Common myeloid progenitor, CD34-positive (primary cell): ENCODE measurements at regions not wholly inside any gene's neighbourhood (a gene's known extent, or its start where the extent isn't known, plus 50 kb on each side); places are given as distances from the start of the nearest gene placed in this dataset.

Source experiments
- CTCF ChIA-PET: fragments of 350-600 bp; sonication (Branson Sonifier 250); formaldehyde crosslinking; loops from one replicate; lab custom pipeline; 2021; ENCODE audit warnings: antibody characterized with exemption; lab: Charles Lee
- POLR2A ChIA-PET: fragments of 350-600 bp; sonication (Branson Sonifier 250); formaldehyde crosslinking; loops from one replicate; lab custom pipeline; 2021; ENCODE audit warnings: antibody characterized with exemption; lab: Charles Lee
- DNase-seq, 3 donors: peaks; one replicate each; pipeline versions ENCODE4 v3.0.0 to v3.0.0-alpha.2; 2013
- H3K27ac ChIP-seq, 2 experiments: 1 replicate in 1 of 2; 2 replicates in 1 of 2; pipeline ENCODE4 v1.7.0; 2013; ENCODE audit warnings: inconsistent platforms in 2 of 2, low read length in 2 of 2, mild to moderate bottlenecking in 2 of 2, low read depth in 1 of 2, moderate library complexity in 1 of 2; ENCODE audit not compliant: severe bottlenecking in 2 of 2, insufficient read depth in 1 of 2, poor library complexity in 1 of 2
- H3K27me3 ChIP-seq, 5 experiments: replicated peaks in 2 of 5; 1 replicate in 3 of 5; 2 replicates in 2 of 5; pipeline versions ENCODE4 v1.6.1 to v1.7.0; 2013; ENCODE audit warnings: low read length in 4 of 5, mild to moderate bottlenecking in 2 of 5, moderate library complexity in 2 of 5, inconsistent platforms in 1 of 5; ENCODE audit not compliant: insufficient read depth in 5 of 5, control insufficient read depth in 4 of 5
- H3K36me3 ChIP-seq, 4 experiments: 1 replicate in 2 of 4; 2 replicates in 2 of 4; pipeline versions ENCODE4 v1.6.1 to v1.7.0; 2013; ENCODE audit warnings: low read length in 3 of 4, control low read depth in 1 of 4, mild to moderate bottlenecking in 1 of 4; ENCODE audit not compliant: control insufficient read depth in 4 of 4, insufficient read depth in 4 of 4
- H3K4me1 ChIP-seq, 4 experiments: 1 replicate in 3 of 4; 2 replicates in 1 of 4; pipeline versions ENCODE4 v1.6.1 to v1.7.1; 2013; ENCODE audit warnings: low read length in 3 of 4, mild to moderate bottlenecking in 3 of 4, control low read depth in 1 of 4, inconsistent platforms in 1 of 4, moderate library complexity in 1 of 4; ENCODE audit not compliant: control insufficient read depth in 4 of 4, insufficient read depth in 4 of 4; ENCODE audit errors: control extremely low read depth in 1 of 4
- H3K4me3 ChIP-seq, 7 experiments: 1 replicate in 4 of 7; 2 replicates in 3 of 7; pipeline versions ENCODE4 v1.5.1 to v1.7.0; 2013; ENCODE audit warnings: mild to moderate bottlenecking in 7 of 7, low read length in 6 of 7, moderate library complexity in 6 of 7, inconsistent platforms in 2 of 7, low read depth in 2 of 7, control low read depth in 1 of 7; ENCODE audit not compliant: insufficient read depth in 4 of 7, control insufficient read depth in 1 of 7; ENCODE audit errors: extremely low read depth in 1 of 7
- H3K9me3 ChIP-seq, 5 experiments: 1 replicate in 4 of 5; 2 replicates in 1 of 5; pipeline versions ENCODE4 v1.6.1 to v1.7.1; 2013; ENCODE audit warnings: low read length in 4 of 5, mild to moderate bottlenecking in 2 of 5, inconsistent platforms in 1 of 5, low read depth in 1 of 5, moderate library complexity in 1 of 5; ENCODE audit not compliant: control insufficient read depth in 4 of 5, insufficient read depth in 2 of 5; ENCODE audit errors: control extremely low read depth in 1 of 5
- WGBS: methylation state at CpG from one replicate; pipeline ENCODE4 v1.1.5; 2013; ENCODE audit not compliant: insufficient coverage; 5-methylcytosine and 5-hydroxymethylcytosine counted together

DNA sequence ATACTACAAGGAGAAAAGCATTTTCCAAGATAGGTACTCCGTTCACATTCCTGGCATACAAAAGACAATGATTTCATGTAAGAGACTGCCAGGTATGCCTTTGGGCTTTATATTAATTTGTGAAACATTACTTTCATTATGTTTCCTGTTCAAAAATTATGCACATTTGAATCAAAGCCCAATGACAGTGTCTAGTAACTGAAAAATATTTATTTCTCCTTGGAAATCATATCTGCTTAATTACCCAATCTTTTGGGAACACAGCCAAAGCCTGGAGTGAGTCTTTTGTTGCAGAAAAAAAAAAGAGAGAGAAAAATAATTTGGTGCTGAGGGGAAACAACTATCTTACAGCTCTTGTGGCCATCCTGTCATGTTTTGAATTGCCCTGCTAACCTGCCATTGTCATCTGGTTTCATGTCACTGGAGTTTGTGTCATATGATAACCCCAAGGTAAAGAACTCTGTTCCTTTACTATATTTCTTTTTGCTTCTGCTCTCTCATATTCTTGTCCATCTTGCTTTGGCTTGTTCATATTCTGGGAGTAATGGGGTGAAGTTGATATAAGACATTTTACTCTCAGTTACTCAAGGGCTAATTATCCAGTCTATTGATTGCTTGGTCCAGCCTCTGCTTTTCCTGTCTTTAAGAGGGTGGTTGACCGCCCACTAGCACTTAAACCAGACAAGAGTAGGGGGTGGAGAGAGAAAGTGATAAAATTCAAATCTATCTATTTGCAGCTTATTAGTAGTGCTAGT is 238.3 kb upstream of the NUDT12 start:
- DNase-seq: no peak
- WGBS: no CpG with 5 or more reads among the region's 2 CpGs
- ChIA-PET CTCF (interaction anchor here (1.4 kb wide), 1 partner anchor 10 kb away, joined by 4 read pairs; no protein-coding TSS in a partner anchor), POLR2A (no interaction called here)
- Histone ChIP-seq H3K4me1 (no peaks in the 10 kb centered on the region), H3K36me3 (no peaks in the 10 kb centered on the region), H3K27me3 (no peaks in the 10 kb centered on the region), H3K4me3 (no peak overlapping the region), H3K27ac (no peak overlapping the region), H3K9me3 (peaks cover 0 to 7% (median 1%) of the 10 kb centered on the region in 5 experiments)

DNA sequence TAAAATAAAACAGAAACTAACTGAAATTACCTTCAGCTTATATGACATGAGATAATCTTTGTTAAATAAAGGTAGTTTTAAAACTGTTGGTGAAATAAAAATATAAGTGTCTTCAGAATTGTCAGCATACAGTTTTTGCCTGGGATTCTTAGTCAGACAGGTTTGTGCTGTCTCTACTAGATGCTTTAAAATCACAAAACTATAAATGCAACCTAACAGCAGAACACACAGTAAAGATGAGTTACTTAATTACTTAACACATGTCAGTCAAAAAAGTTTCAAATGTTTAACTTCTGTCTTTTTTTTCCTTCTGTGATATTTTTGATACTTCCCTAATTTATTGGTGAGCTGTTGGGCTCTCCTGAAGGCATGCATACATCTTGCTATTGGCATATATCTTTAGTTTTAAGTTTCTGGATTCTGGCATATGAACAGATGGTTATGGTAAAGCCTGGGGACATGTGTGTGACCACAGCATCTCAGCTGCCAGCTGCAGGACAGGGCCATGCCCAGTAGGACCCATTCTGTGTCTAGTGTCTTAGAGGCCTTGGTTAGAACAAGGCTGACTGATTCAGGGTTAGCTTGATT is 231.1 kb upstream of the NUDT12 start:
- no peaks in the 10 kb centered on the region for H3K36me3 ChIP-seq
- peaks cover 0 to 29% (median 9%) of the 10 kb centered on the region in 5 experiments for H3K9me3 ChIP-seq
- no peak for DNase-seq
- no peak overlapping the region for H3K4me3 ChIP-seq
- no peaks in the 10 kb centered on the region for H3K27me3 ChIP-seq
- CTCF ChIA-PET: no interaction called here
- H3K27ac ChIP-seq: no peak overlapping the region
- H3K4me1 ChIP-seq: no peaks in the 10 kb centered on the region
- POLR2A ChIA-PET: no interaction called here

DNA sequence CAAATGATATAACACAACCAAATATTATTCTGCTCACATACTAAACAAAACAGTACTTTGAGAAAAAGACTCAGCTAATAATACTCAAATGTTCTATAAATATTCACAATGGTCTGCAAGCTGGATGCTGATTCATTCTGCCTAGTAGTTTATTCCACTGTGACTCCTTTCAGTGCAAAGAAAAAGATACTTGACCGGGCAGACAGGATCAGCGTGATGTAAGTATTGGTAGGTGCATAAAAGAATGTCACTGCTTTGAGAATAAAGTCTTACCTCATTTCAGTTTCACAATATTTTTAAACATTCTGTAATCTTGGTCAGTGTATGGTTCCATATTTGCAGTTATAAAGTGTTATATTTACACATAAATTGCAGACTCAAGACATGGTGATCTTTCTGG is 223.0 kb upstream of the NUDT12 start:
- ChIA-PET CTCF (no interaction called here), POLR2A (no interaction called here)
- no CpG with 5 or more reads among the region's 2 CpGs for WGBS
- Histone ChIP-seq H3K9me3 (peaks cover 0 to 8% (median 0%) of the 10 kb centered on the region in 5 experiments), H3K27ac (no peak overlapping the region), H3K4me1 (no peaks in the 10 kb centered on the region), H3K4me3 (no peak overlapping the region), H3K27me3 (no peaks in the 10 kb centered on the region), H3K36me3 (no peaks in the 10 kb centered on the region)
- DNase-seq: no peak

DNA sequence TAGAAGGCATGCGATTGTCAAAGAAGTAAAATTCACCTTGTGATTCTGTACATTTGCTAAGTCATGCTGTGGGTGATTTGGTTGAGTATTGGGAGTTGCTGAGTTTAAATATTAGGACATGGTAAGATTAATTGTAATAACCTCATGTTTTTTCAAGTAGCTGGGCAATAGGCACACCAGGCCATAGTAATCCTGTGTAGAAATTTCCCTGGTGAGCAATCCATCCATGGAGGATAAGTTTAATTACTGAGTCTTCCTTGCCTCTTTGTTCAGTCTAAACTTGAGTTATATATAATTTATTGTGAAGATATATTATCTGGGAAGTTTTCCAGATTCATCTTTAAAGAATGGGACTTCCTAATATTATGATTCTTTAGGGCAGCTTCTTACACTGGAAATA is 221.1 kb upstream of the NUDT12 start:
- no peaks in the 10 kb centered on the region for H3K4me1 ChIP-seq
- ChIA-PET POLR2A (no interaction called here), CTCF (no interaction called here)
- H3K27ac ChIP-seq: no peak overlapping the region
- H3K4me3 ChIP-seq: no peak overlapping the region
- H3K27me3 ChIP-seq: no peaks in the 10 kb centered on the region
- DNase-seq: no peak
- peaks cover 0 to 2% (median 0%) of the 10 kb centered on the region in 5 experiments for H3K9me3 ChIP-seq
- no peaks in the 10 kb centered on the region for H3K36me3 ChIP-seq
- WGBS: 100% methylated on average over 1 of the region's 1 CpG

DNA sequence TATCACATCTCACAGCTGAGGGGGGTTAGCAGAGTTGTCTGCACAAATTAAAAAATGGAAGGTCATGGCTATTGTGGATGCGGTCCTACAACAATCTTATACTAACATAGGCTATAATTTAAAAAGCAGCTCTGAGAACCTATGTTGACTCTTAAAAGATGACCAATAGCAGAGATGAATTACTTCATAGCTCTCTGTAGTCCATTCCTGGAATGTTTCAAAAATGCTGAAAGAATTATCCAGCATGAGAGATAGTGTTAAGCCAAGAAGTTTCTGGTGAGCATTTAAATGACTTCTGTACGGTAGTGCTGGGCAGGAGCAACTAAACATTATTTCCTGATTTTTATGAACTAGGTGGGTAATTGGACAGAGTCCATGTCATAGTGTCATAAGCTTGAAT is 218.2 kb upstream of the NUDT12 start:
- H3K27ac ChIP-seq: no peak overlapping the region
- H3K4me3 ChIP-seq: no peak overlapping the region
- H3K36me3 ChIP-seq: no peaks in the 10 kb centered on the region
- no peaks in the 10 kb centered on the region for H3K27me3 ChIP-seq
- 67% methylated on average over 1 of the region's 2 CpGs for WGBS
- peaks cover 0 to 3% (median 0%) of the 10 kb centered on the region in 5 experiments for H3K9me3 ChIP-seq
- H3K4me1 ChIP-seq: no peaks in the 10 kb centered on the region
- DNase-seq: no peak
- ChIA-PET CTCF (no interaction called here), POLR2A (no interaction called here)

DNA sequence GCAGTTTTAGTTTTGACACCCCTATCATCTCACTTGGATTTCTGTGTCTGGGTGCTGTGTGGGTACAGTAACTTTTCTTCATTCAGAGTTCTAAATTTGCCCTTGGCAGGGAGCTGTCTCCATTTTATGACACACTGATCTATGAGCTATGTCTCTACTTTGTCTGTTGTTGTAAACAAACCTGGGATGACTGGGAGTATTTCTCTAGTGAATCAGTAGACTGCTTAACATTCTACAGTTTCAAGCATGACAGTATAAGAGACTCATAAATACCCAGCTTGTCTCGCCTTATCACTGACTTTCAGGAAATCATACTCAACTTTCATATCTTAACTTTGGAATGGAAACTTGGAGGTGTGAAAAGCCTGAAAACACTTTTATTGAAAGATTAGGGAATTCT is 212.1 kb upstream of the NUDT12 start:
- no peaks in the 10 kb centered on the region for H3K4me1 ChIP-seq
- ChIA-PET CTCF (no interaction called here), POLR2A (no interaction called here)
- no peak overlapping the region for H3K4me3 ChIP-seq
- no peak for DNase-seq
- H3K27ac ChIP-seq: no peak overlapping the region
- no peaks in the 10 kb centered on the region for H3K27me3 ChIP-seq
- no CpG with 5 or more reads among the region's 1 CpG for WGBS
- peaks cover 0 to 11% (median 3%) of the 10 kb centered on the region in 5 experiments for H3K9me3 ChIP-seq
- H3K36me3 ChIP-seq: no peaks in the 10 kb centered on the region

DNA sequence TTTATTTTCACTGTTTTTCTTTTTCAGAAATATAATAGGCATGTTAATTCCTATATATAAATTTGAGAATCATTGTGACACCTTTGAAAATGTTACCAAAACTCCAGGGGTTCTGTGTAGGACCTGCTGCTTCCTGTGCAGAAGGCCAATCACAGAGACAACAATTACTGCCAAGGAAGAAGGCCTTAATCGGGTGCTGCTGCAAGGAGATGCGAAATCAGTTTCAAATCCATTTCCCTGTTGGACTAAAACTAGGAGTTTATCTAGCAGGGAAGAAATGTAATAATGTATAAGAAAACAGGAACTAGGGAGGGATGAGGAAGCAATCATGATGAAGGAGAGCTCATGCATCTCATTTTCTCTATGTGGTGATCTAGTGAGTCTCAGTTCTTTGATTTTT is 209.7 kb upstream of the NUDT12 start:
- no peak for DNase-seq
- Histone ChIP-seq H3K27ac (no peak overlapping the region), H3K36me3 (no peaks in the 10 kb centered on the region), H3K4me3 (no peak overlapping the region), H3K9me3 (peaks cover 0 to 9% (median 0%) of the 10 kb centered on the region in 5 experiments), H3K27me3 (no peaks in the 10 kb centered on the region), H3K4me1 (no peaks in the 10 kb centered on the region)
- ChIA-PET CTCF (no interaction called here), POLR2A (no interaction called here)
- WGBS: 100% methylated on average over 2 of the region's 2 CpGs
